ENCODE measurements at regions not wholly inside any gene's neighbourhood (a gene's known extent, or its start where the extent isn't known, plus 50 kb on each side); places are given as distances from the start of the nearest gene placed in this dataset.

GRCh38 chr1:106768501-106768900 is 288.0 kb upstream of the PRMT6 start:
- POLR2A ChIA-PET = no interaction called here
- Histone ChIP-seq H3K27ac (ENCODE audit: low read length) (no peak overlapping the region), H3K4me3 (ENCODE audit: low read depth in 2 of 2, low read length in 2 of 2) (no peak overlapping the region), H3K4me1 (ENCODE audit: control insufficient read depth, insufficient read depth, low read length) (no peaks in the 10 kb centered on the region), H3K36me3 (ENCODE audit: control insufficient read depth, insufficient read depth, low read length) (no peaks in the 10 kb centered on the region), H3K27me3 (ENCODE audit: control insufficient read depth, insufficient read depth, low read length) (no peaks in the 10 kb centered on the region), H3K9me3 (ENCODE audit: control insufficient read depth, insufficient read depth, low read depth, low read length) (no peaks in the 10 kb centered on the region)
- TF ChIP-seq, protein P1, sequence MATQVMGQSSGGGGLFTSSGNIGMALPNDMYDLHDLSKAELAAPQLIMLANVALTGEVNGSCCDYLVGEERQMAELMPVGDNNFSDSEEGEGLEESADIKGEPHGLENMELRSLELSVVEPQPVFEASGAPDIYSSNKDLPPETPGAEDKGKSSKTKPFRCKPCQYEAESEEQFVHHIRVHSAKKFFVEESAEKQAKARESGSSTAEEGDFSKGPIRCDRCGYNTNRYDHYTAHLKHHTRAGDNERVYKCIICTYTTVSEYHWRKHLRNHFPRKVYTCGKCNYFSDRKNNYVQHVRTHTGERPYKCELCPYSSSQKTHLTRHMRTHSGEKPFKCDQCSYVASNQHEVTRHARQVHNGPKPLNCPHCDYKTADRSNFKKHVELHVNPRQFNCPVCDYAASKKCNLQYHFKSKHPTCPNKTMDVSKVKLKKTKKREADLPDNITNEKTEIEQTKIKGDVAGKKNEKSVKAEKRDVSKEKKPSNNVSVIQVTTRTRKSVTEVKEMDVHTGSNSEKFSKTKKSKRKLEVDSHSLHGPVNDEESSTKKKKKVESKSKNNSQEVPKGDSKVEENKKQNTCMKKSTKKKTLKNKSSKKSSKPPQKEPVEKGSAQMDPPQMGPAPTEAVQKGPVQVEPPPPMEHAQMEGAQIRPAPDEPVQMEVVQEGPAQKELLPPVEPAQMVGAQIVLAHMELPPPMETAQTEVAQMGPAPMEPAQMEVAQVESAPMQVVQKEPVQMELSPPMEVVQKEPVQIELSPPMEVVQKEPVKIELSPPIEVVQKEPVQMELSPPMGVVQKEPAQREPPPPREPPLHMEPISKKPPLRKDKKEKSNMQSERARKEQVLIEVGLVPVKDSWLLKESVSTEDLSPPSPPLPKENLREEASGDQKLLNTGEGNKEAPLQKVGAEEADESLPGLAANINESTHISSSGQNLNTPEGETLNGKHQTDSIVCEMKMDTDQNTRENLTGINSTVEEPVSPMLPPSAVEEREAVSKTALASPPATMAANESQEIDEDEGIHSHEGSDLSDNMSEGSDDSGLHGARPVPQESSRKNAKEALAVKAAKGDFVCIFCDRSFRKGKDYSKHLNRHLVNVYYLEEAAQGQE (IDR thresholded peaks at IDR 0.05; ENCODE audit: insufficient read depth in 1 of 2, low read depth in 2 of 2, low read length in 1 of 2) = no peak
- intact Hi-C loops (cut with micrococcal nuclease; ENCODE audit: unreplicated experiment) = no loop called here
- BruUV-seq (replicated peaks) = no TSS peak
- CTCF ChIA-PET = no interaction called here
- DNase-seq (ENCODE audit: low read depth, low spot score) (no peak), ATAC-seq (no peak)
- in situ Hi-C loops (cut with HindIII; ENCODE audit: low pct_unique_long_range_greater_than_20kb, low sequenced_read_pairs) = no loop called here

DNA sequence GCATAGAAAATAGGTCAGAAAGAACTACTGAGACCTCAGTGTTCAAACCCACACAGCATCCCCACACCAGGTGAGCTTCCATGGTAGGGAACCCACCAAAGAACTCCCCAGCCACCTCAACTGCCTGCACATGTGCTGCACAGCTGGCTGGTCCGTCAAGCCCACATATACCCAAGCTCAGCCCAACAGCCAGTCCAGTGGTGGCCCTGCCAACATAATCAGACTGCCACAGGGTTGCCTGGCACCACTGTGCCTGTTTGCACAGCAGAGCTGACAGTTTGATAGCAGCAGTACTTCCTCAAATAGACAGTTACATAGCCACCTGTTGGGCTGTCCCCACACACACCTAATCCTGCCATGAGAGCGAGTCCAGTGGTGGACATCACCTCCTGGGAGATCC is 283.3 kb upstream of the PRMT6 start:
- Histone ChIP-seq H3K9me3 (ENCODE audit: control insufficient read depth, insufficient read depth, low read depth, low read length) (no peaks in the 10 kb centered on the region), H3K36me3 (ENCODE audit: control insufficient read depth, insufficient read depth, low read length) (no peaks in the 10 kb centered on the region), H3K4me3 (ENCODE audit: low read depth in 2 of 2, low read length in 2 of 2) (no peak overlapping the region), H3K27me3 (ENCODE audit: control insufficient read depth, insufficient read depth, low read length) (no peaks in the 10 kb centered on the region), H3K27ac (ENCODE audit: low read length) (no peak overlapping the region), H3K4me1 (ENCODE audit: control insufficient read depth, insufficient read depth, low read length) (no peaks in the 10 kb centered on the region)
- CTCF ChIA-PET = no interaction called here
- intact Hi-C loops (cut with micrococcal nuclease; ENCODE audit: unreplicated experiment) = no loop called here
- POLR2A ChIA-PET = no interaction called here
- in situ Hi-C loops (cut with HindIII; ENCODE audit: low pct_unique_long_range_greater_than_20kb, low sequenced_read_pairs) = no loop called here
- DNase-seq (ENCODE audit: low read depth, low spot score) (no peak), ATAC-seq (no peak)
- BruUV-seq (replicated peaks) = no TSS peak
- TF ChIP-seq SIN3A (IDR thresholded peaks at IDR 0.05; ENCODE audit: borderline replicate concordance, insufficient read depth, low read depth, low read length) = no peak
- TF ChIP-seq POLR2AphosphoS5 (IDR thresholded peaks at IDR 0.05; ENCODE audit: low read depth, low read length) = no peak
- TF ChIP-seq, protein P1 (IDR thresholded peaks at IDR 0.05; ENCODE audit: insufficient read depth in 1 of 2, low read depth in 2 of 2, low read length in 1 of 2) = no peak
- no peak for TF ChIP-seq CTCF (IDR thresholded peaks at IDR 0.05)
- no peak for TF ChIP-seq TCF7L2 (IDR thresholded peaks at IDR 0.05; ENCODE audit: low read depth, low read length)

All from Panc1 (cell line).